ENCODE measurements at regions not wholly inside any gene's neighbourhood (a gene's known extent, or its start where the extent isn't known, plus 50 kb on each side); places are given as distances from the start of the nearest gene placed in this dataset.
A peak's percentile ranks its signal among the peaks of the same experiment; 100 is the strongest.

DNA sequence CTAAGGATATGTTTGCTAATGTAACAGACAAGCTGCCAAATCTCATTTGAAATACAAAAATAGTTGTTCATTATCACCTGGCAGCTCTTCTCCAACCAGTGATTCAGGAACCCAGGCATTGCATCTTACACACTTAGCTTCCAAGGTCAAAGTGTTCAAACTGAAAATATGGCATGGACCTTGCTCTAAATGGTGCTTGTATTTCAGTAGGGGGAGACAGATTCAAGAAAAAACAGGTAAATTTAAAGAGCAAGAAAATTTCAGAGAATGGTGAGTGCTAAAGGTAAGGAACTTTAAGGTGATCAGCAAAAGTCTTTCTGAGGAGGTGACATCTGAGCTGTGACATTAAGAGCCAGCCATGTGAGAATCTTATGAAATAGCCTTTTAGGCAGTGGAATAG lies 82.8 kb upstream of the E2F8 start:
- Histone ChIP-seq H3K27me3 (peaks cover 0 to 12% (median 5%) of the 10 kb centered on the region in 7 donors), H3K9me3 (no peaks in the 10 kb centered on the region), H3K4me1 (no peaks in the 10 kb centered on the region), H3K36me3 (no peaks in the 10 kb centered on the region), H3K4me3 (no peak overlapping the region), H3K27ac (no peak overlapping the region)
- intact Hi-C loops (cut with DNase I): loop anchor here in 1 of 10 donors (10.0 kb wide), 1 partner anchor 421 kb away; no protein-coding TSS in a partner anchor
- TF ChIP-seq, protein P1, sequence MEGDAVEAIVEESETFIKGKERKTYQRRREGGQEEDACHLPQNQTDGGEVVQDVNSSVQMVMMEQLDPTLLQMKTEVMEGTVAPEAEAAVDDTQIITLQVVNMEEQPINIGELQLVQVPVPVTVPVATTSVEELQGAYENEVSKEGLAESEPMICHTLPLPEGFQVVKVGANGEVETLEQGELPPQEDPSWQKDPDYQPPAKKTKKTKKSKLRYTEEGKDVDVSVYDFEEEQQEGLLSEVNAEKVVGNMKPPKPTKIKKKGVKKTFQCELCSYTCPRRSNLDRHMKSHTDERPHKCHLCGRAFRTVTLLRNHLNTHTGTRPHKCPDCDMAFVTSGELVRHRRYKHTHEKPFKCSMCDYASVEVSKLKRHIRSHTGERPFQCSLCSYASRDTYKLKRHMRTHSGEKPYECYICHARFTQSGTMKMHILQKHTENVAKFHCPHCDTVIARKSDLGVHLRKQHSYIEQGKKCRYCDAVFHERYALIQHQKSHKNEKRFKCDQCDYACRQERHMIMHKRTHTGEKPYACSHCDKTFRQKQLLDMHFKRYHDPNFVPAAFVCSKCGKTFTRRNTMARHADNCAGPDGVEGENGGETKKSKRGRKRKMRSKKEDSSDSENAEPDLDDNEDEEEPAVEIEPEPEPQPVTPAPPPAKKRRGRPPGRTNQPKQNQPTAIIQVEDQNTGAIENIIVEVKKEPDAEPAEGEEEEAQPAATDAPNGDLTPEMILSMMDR (IDR thresholded peaks at IDR 0.05): peak in 4 of 9 donors; percentile 9 to 21 (median 18)
- no peak for ATAC-seq
- DNase-seq: no peak

DNA sequence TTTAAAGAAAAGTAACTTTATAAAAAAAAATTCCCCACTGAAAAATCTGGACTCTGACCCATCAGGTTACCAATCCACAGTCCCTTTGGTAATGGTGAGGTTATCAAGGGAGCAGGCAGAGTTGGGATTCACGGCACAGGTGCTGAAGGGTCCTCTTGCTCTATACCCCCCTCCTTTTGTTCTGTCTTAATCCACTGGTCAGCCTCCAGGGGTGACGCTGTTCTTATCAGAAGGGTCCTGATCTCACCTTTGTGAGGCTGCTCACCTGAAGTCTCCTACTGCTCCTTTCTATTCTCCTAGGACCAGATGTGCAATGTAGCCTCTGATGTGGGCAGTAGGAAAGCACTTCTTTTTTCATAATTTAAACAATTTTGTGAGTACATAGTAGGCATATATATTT lies 80.6 kb upstream of the E2F8 start:
- Histone ChIP-seq H3K36me3 (no peaks in the 10 kb centered on the region), H3K4me3 (no peak overlapping the region), H3K27me3 (peaks cover 0 to 12% (median 5%) of the 10 kb centered on the region in 7 donors), H3K4me1 (peaks cover 0 to 9% (median 3%) of the 10 kb centered on the region in 9 donors), H3K27ac (no peak overlapping the region), H3K9me3 (no peaks in the 10 kb centered on the region)
- TF ChIP-seq, protein P1 (IDR thresholded peaks at IDR 0.05): no peak
- DNase-seq (no peak), ATAC-seq (no peak)
- WGBS, 2 donors: 61 to 73% methylated on average over 2 of the region's 2 CpGs
- intact Hi-C loops (cut with DNase I): loop anchor here in 1 of 10 donors (10.0 kb wide), 1 partner anchor 423 kb away; no protein-coding TSS in a partner anchor

DNA sequence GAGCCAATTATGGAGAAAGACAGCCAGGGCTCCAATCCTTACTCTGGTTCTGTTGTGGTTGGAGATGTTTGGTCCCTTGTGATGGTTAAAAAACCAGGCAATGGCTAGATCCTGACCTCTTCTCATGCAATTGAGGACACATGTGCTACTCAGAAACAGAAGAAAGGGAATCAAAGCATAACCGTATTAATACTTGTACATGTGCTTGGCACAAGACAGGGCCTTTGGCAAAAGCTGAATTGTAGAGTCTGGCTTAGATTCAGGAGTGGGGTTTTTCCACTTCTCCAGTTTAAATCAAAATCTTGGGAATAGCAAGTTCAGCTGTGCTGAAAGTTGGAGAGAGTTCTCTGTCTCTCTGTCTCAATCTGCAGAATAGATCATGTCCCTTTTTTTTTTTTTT lies 80.1 kb upstream of the E2F8 start:
- no peaks in the 10 kb centered on the region for H3K36me3 ChIP-seq
- H3K27me3 ChIP-seq: peaks cover 0 to 12% (median 5%) of the 10 kb centered on the region in 7 donors
- peaks cover 0 to 10% (median 3%) of the 10 kb centered on the region in 9 donors for H3K4me1 ChIP-seq
- intact Hi-C loops (cut with DNase I): loop anchor here in 1 of 10 donors (10.0 kb wide), 1 partner anchor 424 kb away; no protein-coding TSS in a partner anchor
- ATAC-seq (peak in 5 of 8 donors; percentile 28 to 61 (median 28)), DNase-seq (peak in 1 of 2 donors; percentile 16)
- 37 to 39% methylated on average over 1 of the region's 1 CpG for WGBS, 2 donors
- H3K9me3 ChIP-seq: no peaks in the 10 kb centered on the region
- H3K27ac ChIP-seq: no peak overlapping the region
- no peak overlapping the region for H3K4me3 ChIP-seq
- TF ChIP-seq, protein P1 (IDR thresholded peaks at IDR 0.05): no peak

DNA sequence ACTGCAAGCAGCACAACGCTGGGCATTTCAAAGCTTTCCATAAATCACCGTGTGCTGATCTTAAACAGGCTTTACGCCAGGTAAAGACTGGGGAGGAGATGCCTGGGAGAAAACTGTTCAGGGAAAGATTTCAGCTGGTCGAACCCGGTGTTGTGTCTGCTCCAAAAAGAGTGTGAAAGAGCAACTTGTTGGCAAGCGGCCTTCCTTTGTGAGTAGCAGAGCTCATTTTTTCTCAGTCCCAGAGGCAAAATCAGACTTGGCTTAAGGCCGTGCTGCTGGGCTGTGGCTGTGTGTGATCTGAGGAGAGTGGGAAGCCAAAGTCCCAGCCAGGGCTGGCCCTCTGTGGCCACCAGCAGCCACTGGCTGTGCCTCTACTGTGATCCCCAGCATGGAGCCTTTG lies 75.7 kb upstream of the E2F8 start:
- TF ChIP-seq, protein P1 (IDR thresholded peaks at IDR 0.05): no peak
- H3K4me3 ChIP-seq: no peak overlapping the region
- no peaks in the 10 kb centered on the region for H3K36me3 ChIP-seq
- H3K4me1 ChIP-seq: peaks cover 0 to 13% (median 3%) of the 10 kb centered on the region in 9 donors
- no peaks in the 10 kb centered on the region for H3K9me3 ChIP-seq
- H3K27me3 ChIP-seq: peaks cover 0 to 9% (median 0%) of the 10 kb centered on the region in 7 donors
- intact Hi-C loops (cut with DNase I): loop anchor here in 5 of 10 donors (10.0 kb wide), 4 partner anchors 242 to 438 kb away; no protein-coding TSS in a partner anchor
- no peak overlapping the region for H3K27ac ChIP-seq
- 54 to 55% methylated on average over 7 of the region's 7 CpGs for WGBS, 2 donors
- ATAC-seq: peak in 6 of 8 donors; percentile 30 to 72 (median 58)
- peak; percentile 17 to 42 for DNase-seq

Measured in heart right ventricle (tissue), 16 donors.